ENCODE measurements at regions not wholly inside any gene's neighbourhood (a gene's known extent, or its start where the extent isn't known, plus 50 kb on each side); places are given as distances from the start of the nearest gene placed in this dataset.

DNA sequence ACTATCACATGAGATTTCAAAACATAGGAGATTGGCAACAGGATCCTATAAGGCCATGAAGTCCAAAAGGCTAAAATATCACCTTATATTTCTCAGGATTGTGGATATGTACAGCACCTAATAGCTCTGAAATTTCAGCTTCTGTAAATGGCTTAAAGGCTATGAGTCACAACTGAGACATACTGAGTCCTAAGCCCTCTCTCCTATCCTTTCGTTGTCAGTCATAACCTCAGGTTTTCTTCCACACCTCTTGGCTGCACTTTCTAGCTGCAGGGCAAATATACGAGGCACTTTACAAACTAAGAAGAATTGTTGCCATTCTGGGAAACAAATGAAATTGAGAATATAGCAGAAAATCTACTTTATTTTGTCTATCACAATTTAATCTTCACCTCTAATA lies 969.9 kb upstream of the EPHA7 start:
- Histone ChIP-seq H3K27me3 (ENCODE audit: insufficient read depth, insufficient read length) (no peaks in the 10 kb centered on the region), H3K4me3 (ENCODE audit: insufficient read length, low read depth) (no peak overlapping the region), H3K9me3 (ENCODE audit: insufficient read depth, low read length) (no peaks in the 10 kb centered on the region), H3K9ac (ENCODE audit: insufficient read length, low read depth) (no peak overlapping the region), H3K4me1 (ENCODE audit: insufficient read depth, insufficient read length) (no peaks in the 10 kb centered on the region), H3K36me3 (ENCODE audit: insufficient read depth, insufficient read length, low read length) (no peaks in the 10 kb centered on the region)
- TF ChIP-seq SUZ12 (IDR thresholded peaks at IDR 0.05; ENCODE audit: extremely low read depth, insufficient read depth, insufficient read length) = no peak
- no peak for TF ChIP-seq YY1 (IDR thresholded peaks at IDR 0.05; ENCODE audit: insufficient read depth, insufficient read length)
- no peak for TF ChIP-seq ZNF274 (IDR thresholded peaks at IDR 0.05; ENCODE audit: low read depth, low read length)
- no peak for DNase-seq (ENCODE audit: low read depth, low spot score)

DNA sequence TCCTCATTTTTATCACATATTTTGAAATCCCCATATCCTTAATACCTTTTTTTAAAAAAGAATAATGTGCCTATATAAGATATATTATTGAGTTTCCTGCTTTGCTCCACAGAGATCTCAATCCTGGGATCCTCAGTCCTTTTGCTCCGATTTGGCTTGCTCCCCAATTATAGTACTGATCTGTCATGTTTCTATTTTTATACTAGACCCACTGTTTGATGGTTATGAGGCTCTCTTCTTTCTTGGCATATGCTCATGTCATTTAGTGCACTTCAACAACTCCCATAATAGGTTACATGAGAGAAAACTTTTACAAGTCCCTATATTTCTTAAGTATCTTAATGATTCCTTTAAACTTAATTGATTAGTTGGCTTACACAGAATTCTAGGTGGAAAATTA lies 958.5 kb upstream of the EPHA7 start:
- Histone ChIP-seq H3K9me3 (ENCODE audit: insufficient read depth, low read length) (no peaks in the 10 kb centered on the region), H3K36me3 (ENCODE audit: insufficient read depth, insufficient read length, low read length) (no peaks in the 10 kb centered on the region), H3K27me3 (ENCODE audit: insufficient read depth, insufficient read length) (no peaks in the 10 kb centered on the region), H3K4me1 (ENCODE audit: insufficient read depth, insufficient read length) (no peaks in the 10 kb centered on the region), H3K4me3 (ENCODE audit: insufficient read length, low read depth) (no peak overlapping the region), H3K9ac (ENCODE audit: insufficient read length, low read depth) (no peak overlapping the region)
- no peak for DNase-seq (ENCODE audit: low read depth, low spot score)
- TF ChIP-seq SUZ12 (IDR thresholded peaks at IDR 0.05; ENCODE audit: extremely low read depth, insufficient read depth, insufficient read length) (no peak), YY1 (IDR thresholded peaks at IDR 0.05; ENCODE audit: insufficient read depth, insufficient read length) (no peak), ZNF274 (IDR thresholded peaks at IDR 0.05; ENCODE audit: low read depth, low read length) (no peak)

DNA sequence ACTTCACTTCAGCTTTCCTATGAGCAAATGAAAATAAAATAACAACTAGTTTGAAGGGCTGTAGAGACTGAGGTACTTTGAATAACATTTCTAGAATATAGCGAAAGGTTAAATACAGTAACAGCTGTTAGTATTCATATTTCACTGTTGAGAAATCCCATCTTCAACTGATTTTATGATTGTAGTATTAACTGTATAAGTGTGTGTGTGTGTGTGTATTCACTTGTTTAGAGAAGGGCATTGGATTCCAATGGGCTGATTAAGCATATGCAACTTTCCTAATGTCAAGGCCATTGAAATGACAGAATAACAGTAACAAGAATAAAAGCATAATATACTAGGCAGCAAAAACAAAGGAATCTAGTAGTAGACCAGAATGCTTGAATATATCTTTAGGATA lies 957.5 kb upstream of the EPHA7 start:
- DNase-seq (ENCODE audit: low read depth, low spot score) = no peak
- Histone ChIP-seq H3K36me3 (ENCODE audit: insufficient read depth, insufficient read length, low read length) (no peaks in the 10 kb centered on the region), H3K4me3 (ENCODE audit: insufficient read length, low read depth) (no peak overlapping the region)

DNA sequence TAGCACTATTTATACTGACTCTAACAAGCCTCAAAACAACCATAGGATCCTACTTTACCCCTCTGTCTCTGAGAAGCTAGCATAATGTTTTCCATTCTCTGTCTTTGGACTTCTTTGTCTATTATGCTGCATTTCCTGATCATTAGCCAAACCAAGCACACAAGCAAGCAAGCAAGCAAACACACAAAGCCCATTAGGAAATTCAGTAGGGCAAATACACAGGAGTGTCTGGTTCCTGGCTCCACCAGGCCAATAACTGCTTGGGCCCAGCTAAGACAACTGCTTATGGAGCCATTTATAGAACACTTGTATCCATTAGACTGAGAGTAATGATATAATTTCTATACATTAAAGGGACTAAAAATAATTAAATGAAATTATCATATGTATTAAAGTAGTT lies 952.9 kb upstream of the EPHA7 start:
- H3K4me1 ChIP-seq (ENCODE audit: insufficient read depth, insufficient read length) = no peaks in the 10 kb centered on the region
- H3K27me3 ChIP-seq (ENCODE audit: insufficient read depth, insufficient read length) = no peaks in the 10 kb centered on the region
- no peak overlapping the region for H3K4me3 ChIP-seq (ENCODE audit: insufficient read length, low read depth)
- TF ChIP-seq SUZ12 (IDR thresholded peaks at IDR 0.05; ENCODE audit: extremely low read depth, insufficient read depth, insufficient read length) = no peak
- TF ChIP-seq YY1 (IDR thresholded peaks at IDR 0.05; ENCODE audit: insufficient read depth, insufficient read length) = no peak
- TF ChIP-seq ZNF274 (IDR thresholded peaks at IDR 0.05; ENCODE audit: low read depth, low read length) = no peak
- no peak overlapping the region for H3K9ac ChIP-seq (ENCODE audit: insufficient read length, low read depth)
- DNase-seq (ENCODE audit: low read depth, low spot score) = no peak
- no peaks in the 10 kb centered on the region for H3K9me3 ChIP-seq (ENCODE audit: insufficient read depth, low read length)
- no peaks in the 10 kb centered on the region for H3K36me3 ChIP-seq (ENCODE audit: insufficient read depth, insufficient read length, low read length)

More for the DNA sequence above, 957.5 kb upstream of the EPHA7 start:
- no peak overlapping the region for H3K9ac ChIP-seq (ENCODE audit: insufficient read length, low read depth)
- H3K9me3 ChIP-seq (ENCODE audit: insufficient read depth, low read length) = no peaks in the 10 kb centered on the region
- no peaks in the 10 kb centered on the region for H3K4me1 ChIP-seq (ENCODE audit: insufficient read depth, insufficient read length)
- no peak for TF ChIP-seq ZNF274 (IDR thresholded peaks at IDR 0.05; ENCODE audit: low read depth, low read length)
- no peak for TF ChIP-seq SUZ12 (IDR thresholded peaks at IDR 0.05; ENCODE audit: extremely low read depth, insufficient read depth, insufficient read length)
- no peak for TF ChIP-seq YY1 (IDR thresholded peaks at IDR 0.05; ENCODE audit: insufficient read depth, insufficient read length)
- H3K27me3 ChIP-seq (ENCODE audit: insufficient read depth, insufficient read length) = no peaks in the 10 kb centered on the region

DNA sequence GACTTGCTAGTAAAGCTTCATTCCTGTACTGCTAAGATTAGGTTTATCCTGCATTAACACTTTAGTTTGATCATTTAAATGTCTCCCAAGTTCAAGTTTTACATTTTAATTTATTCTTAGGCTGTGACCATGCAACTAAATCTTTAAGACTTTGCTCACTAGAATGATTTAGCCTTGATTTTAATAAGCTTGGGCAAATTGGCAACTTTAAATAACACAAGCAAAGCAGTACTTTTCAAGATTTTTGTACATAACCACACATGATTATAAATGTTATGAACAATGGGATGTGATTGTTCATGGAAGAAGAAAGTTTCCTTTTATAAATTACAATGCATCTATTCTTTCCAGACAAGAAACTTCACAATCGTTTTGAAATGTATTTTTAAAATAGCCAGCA lies 948.0 kb upstream of the EPHA7 start:
- no peak overlapping the region for H3K4me3 ChIP-seq (ENCODE audit: insufficient read length, low read depth)
- H3K36me3 ChIP-seq (ENCODE audit: insufficient read depth, insufficient read length, low read length) = no peaks in the 10 kb centered on the region
- TF ChIP-seq ZNF274 (IDR thresholded peaks at IDR 0.05; ENCODE audit: low read depth, low read length) (no peak), SUZ12 (IDR thresholded peaks at IDR 0.05; ENCODE audit: extremely low read depth, insufficient read depth, insufficient read length) (no peak), YY1 (IDR thresholded peaks at IDR 0.05; ENCODE audit: insufficient read depth, insufficient read length) (no peak)
- H3K27me3 ChIP-seq (ENCODE audit: insufficient read depth, insufficient read length) = no peaks in the 10 kb centered on the region
- no peaks in the 10 kb centered on the region for H3K9me3 ChIP-seq (ENCODE audit: insufficient read depth, low read length)
- H3K9ac ChIP-seq (ENCODE audit: insufficient read length, low read depth) = no peak overlapping the region
- DNase-seq (ENCODE audit: low read depth, low spot score) = no peak
- no peaks in the 10 kb centered on the region for H3K4me1 ChIP-seq (ENCODE audit: insufficient read depth, insufficient read length)

DNA sequence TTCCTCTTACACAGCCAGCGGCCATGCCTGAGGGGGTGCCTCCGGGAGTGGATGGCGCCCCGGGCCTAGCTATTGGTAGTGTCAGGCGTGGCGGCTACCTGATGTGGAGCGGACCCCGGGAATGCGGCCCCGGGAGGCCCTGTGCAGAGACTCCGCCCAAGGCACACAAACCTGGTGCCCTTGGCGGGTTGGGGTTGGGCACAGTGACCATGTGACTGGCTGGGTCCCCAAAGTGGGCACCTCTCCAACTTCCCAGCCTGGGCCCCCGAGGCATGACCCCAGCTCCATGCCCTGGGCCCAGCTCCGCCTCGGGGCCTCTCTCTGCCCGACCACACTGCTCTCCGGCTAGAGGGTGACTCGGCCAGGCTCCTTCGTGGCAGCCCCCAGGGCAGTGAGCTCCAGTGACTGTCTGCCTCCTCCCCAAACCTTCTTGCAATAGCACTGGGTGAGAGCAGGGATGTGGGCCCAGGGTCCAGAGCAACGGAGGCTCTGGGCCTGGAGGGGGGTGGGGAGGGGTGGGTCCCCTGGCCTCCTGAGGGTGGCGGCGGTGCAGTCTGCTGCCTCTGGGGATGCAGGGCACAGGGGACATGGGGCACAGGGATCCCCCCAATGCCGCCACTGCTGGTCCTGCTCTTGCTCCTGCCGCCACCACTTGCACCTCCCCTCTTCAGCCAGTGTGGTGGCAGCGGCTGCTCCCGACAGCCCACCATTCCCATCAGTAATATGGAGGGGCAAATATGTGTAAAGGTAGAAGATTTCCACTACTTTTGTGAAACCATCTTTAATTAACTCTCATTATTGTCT lies 942.9 kb upstream of the EPHA7 start:
- Histone ChIP-seq H3K36me3 (ENCODE audit: insufficient read depth, insufficient read length, low read length) (no peaks in the 10 kb centered on the region), H3K9ac (ENCODE audit: insufficient read length, low read depth) (no peak overlapping the region), H3K9me3 (ENCODE audit: insufficient read depth, low read length) (no peaks in the 10 kb centered on the region), H3K4me1 (ENCODE audit: insufficient read depth, insufficient read length) (no peaks in the 10 kb centered on the region), H3K4me3 (ENCODE audit: insufficient read length, low read depth) (no peak overlapping the region), H3K27me3 (ENCODE audit: insufficient read depth, insufficient read length) (no peaks in the 10 kb centered on the region)
- DNase-seq (ENCODE audit: low read depth, low spot score) = no peak
- no peak for TF ChIP-seq YY1 (IDR thresholded peaks at IDR 0.05; ENCODE audit: insufficient read depth, insufficient read length)
- no peak for TF ChIP-seq ZNF274 (IDR thresholded peaks at IDR 0.05; ENCODE audit: low read depth, low read length)
- TF ChIP-seq SUZ12 (IDR thresholded peaks at IDR 0.05; ENCODE audit: extremely low read depth, insufficient read depth, insufficient read length) = no peak

DNA sequence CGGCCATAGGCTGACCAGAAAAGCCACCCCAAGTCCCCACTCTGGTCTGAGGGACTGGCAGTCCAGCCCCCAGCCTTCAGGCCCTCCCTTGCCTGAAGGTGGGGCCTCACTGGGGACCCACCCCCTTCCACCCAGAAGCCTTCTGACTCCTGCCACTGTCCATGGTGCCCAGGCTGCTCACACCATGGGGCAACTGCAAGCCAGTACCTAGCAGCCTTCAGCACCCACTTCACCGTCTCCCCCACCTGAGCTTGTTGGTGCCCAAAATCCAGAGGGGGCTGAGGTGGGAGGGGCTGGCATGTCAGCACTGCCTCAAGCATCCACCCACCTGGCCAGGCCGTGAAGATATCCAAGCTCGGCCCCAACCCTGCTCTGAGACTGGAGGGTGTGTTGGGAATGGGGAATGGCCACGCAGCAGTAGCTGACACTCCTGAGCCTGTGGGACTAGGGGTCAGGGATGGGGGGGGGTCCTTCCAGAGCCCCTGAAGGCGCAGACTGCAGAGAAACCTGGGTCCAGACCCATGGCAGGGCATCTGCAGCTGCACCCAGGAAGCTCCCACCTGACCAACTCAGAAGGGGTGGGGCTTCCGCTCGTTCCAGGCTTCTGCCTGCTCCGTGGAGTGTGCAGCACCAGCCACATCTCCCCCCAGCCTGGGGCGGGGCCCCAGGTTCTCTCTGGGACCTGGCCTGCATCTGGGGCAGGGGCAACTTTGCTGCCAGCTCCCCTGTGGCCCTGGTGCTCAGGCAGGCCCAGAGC lies 942.1 kb upstream of the EPHA7 start:
- no peaks in the 10 kb centered on the region for H3K4me1 ChIP-seq (ENCODE audit: insufficient read depth, insufficient read length)
- no peak for DNase-seq (ENCODE audit: low read depth, low spot score)
- H3K27me3 ChIP-seq (ENCODE audit: insufficient read depth, insufficient read length) = no peaks in the 10 kb centered on the region
- no peak overlapping the region for H3K4me3 ChIP-seq (ENCODE audit: insufficient read length, low read depth)
- TF ChIP-seq YY1 (IDR thresholded peaks at IDR 0.05; ENCODE audit: insufficient read depth, insufficient read length) (no peak), SUZ12 (IDR thresholded peaks at IDR 0.05; ENCODE audit: extremely low read depth, insufficient read depth, insufficient read length) (no peak), ZNF274 (IDR thresholded peaks at IDR 0.05; ENCODE audit: low read depth, low read length) (no peak)
- no peak overlapping the region for H3K9ac ChIP-seq (ENCODE audit: insufficient read length, low read depth)
- no peaks in the 10 kb centered on the region for H3K9me3 ChIP-seq (ENCODE audit: insufficient read depth, low read length)
- H3K36me3 ChIP-seq (ENCODE audit: insufficient read depth, insufficient read length, low read length) = no peaks in the 10 kb centered on the region

Data from NT2/D1 (cell line).